Esophagus squamous epithelium (tissue), 5 donors: ENCODE measurements at regions not wholly inside any gene's neighbourhood (a gene's known extent, or its start where the extent isn't known, plus 50 kb on each side); places are given as distances from the start of the nearest gene placed in this dataset.

Experiments used
- DNase-seq: peaks from one replicate; lab custom pipeline; 2025; lab: John Stamatoyannopoulos, UW
- H3K27ac ChIP-seq, 4 donors: fragments of 200-600 bp; sonication (generic); one replicate each; pipeline ENCODE4 v1.5.1; 2016 to 2019; ENCODE audit warnings: mild to moderate bottlenecking in 1 of 4
- H3K27me3 ChIP-seq, 4 donors: fragments of 200-600 bp; sonication (generic); 1 replicate in 3 of 4; 2 replicates in 1 of 4; pipeline versions ENCODE4 v1.5.1 to v1.6.0; 2017 to 2021; ENCODE audit warnings: antibody characterized with exemption in 1 of 4
- H3K36me3 ChIP-seq, 3 donors: fragments of 200-600 bp; sonication (generic); one replicate each; pipeline ENCODE4 v1.5.1; 2016 to 2019
- H3K4me1 ChIP-seq, 3 donors: fragments of 200-600 bp; sonication (generic); one replicate each; pipeline ENCODE4 v1.5.1; 2017 to 2019
- H3K4me3 ChIP-seq, 4 donors: fragments of 200-600 bp; sonication (generic); 1 replicate in 3 of 4; 2 replicates in 1 of 4; pipeline ENCODE4 v1.5.1; 2016 to 2019; ENCODE audit warnings: mild to moderate bottlenecking in 2 of 4, moderate library complexity in 1 of 4
- H3K9me3 ChIP-seq, 3 donors: fragments of 200-600 bp; sonication (generic); one replicate each; pipeline ENCODE4 v1.5.1; 2016 to 2019
- POLR2A ChIP-seq, 4 donors: fragments of 450-650 bp; IDR thresholded peaks; one replicate each; pipeline ENCODE4 v1.6.1; 2017; ENCODE audit warnings: antibody characterized with exemption in 4 of 4, mild to moderate bottlenecking in 4 of 4, moderate library complexity in 3 of 4
- WGBS, 2 donors: methylation state at CpG; one replicate each; pipeline ENCODE4 v1.1.5; 2018; 5-methylcytosine and 5-hydroxymethylcytosine counted together
- intact Hi-C: fragments of 100-400 bp; cut with DNase I; formaldehyde crosslinking; loops from one replicate; pipeline ENCODE4 v1.15.0; 2022
- TF ChIP-seq, protein P1 (sequence below), 6 experiments: fragments of 450-650 bp in 4 of 6; fragments of 200-600 bp in 2 of 6; sonication (generic) in 2 of 6; IDR thresholded peaks; one replicate each; pipeline ENCODE4 v1.5.1; 2016 to 2019; ENCODE audit warnings: antibody characterized with exemption in 6 of 6, mild to moderate bottlenecking in 4 of 6, moderate library complexity in 4 of 6
- donor health status: DM: yes; HTN: yes; CAD: no.

DNA sequence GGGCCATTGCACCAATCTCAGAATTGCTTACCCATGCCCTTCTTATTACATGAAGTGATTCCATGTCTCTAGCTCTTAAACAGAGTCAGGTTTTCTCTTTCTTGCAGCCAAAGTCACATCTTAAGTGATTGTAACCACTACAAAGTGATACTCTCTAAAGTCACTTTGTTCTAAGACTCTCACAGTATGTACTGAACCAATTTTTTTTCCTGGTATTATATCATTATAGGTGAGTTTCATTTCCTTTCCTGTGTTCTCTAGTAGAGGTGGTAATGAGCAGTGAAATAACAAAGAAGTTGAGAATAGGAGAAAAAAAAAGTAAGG is 66.3 kb upstream of the DARS1 start:
- no peaks in the 10 kb centered on the region for H3K36me3 ChIP-seq
- peak overlapping the region in 1 of 4 donors; percentile 55 for H3K27ac ChIP-seq
- H3K9me3 ChIP-seq: no peaks in the 10 kb centered on the region
- H3K4me3 ChIP-seq: no peak overlapping the region
- H3K4me1 ChIP-seq: no peaks in the 10 kb centered on the region
- DNase-seq: no peak
- intact Hi-C loops: no loop called here
- no peaks in the 10 kb centered on the region for H3K27me3 ChIP-seq
- no peak for TF ChIP-seq POLR2A (IDR thresholded peaks at IDR 0.05)
- TF ChIP-seq, protein P1, sequence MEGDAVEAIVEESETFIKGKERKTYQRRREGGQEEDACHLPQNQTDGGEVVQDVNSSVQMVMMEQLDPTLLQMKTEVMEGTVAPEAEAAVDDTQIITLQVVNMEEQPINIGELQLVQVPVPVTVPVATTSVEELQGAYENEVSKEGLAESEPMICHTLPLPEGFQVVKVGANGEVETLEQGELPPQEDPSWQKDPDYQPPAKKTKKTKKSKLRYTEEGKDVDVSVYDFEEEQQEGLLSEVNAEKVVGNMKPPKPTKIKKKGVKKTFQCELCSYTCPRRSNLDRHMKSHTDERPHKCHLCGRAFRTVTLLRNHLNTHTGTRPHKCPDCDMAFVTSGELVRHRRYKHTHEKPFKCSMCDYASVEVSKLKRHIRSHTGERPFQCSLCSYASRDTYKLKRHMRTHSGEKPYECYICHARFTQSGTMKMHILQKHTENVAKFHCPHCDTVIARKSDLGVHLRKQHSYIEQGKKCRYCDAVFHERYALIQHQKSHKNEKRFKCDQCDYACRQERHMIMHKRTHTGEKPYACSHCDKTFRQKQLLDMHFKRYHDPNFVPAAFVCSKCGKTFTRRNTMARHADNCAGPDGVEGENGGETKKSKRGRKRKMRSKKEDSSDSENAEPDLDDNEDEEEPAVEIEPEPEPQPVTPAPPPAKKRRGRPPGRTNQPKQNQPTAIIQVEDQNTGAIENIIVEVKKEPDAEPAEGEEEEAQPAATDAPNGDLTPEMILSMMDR (IDR thresholded peaks at IDR 0.05): no peak

DNA sequence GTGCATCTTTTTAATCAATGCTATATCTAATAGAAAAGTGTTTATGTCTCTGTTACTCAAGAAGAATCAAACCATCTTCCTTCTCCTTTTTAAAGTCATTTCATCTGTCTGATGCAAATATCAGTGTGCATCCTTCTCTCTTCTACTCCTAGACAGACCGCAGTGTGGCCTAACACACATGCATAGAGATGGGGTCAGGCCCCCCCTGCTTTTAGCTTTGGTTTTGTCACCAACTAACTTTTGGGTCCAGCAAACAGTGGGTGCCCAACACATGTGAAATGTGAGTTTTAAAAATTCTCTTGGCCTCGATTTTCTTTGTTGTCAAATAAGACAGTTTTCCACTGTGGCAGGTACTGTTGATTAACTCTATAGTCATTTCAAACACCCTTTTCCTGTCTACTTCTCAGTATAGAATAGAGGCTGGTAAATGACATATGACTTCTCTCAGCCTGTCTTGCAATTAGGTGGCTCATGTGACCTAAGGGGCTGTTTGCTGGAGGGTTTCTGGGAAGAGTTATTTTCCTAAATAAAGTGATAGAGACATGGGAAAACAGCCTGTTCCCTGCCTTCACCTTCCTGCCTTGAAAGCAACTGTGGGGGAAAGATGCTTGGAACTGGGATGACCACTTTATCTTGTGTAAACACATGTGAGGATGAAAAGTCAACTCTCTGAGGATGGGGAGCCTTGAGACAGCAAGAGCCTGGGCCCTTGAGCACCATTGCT is 65.7 kb upstream of the DARS1 start:
- 71 to 78% methylated on average over 2 of the region's 2 CpGs for WGBS, 2 donors
- Histone ChIP-seq H3K9me3 (no peaks in the 10 kb centered on the region), H3K27me3 (no peaks in the 10 kb centered on the region), H3K4me1 (no peaks in the 10 kb centered on the region), H3K27ac (peak overlapping the region in 1 of 4 donors; percentile 55), H3K4me3 (no peak overlapping the region), H3K36me3 (no peaks in the 10 kb centered on the region)
- intact Hi-C loops: no loop called here
- TF ChIP-seq, protein P1 (IDR thresholded peaks at IDR 0.05): no peak
- TF ChIP-seq POLR2A (IDR thresholded peaks at IDR 0.05): no peak
- DNase-seq: no peak

- no peak for DNase-seq
- Histone ChIP-seq H3K27ac (no peak overlapping the region), H3K36me3 (no peaks in the 10 kb centered on the region), H3K4me3 (no peak overlapping the region), H3K27me3 (no peaks in the 10 kb centered on the region), H3K9me3 (no peaks in the 10 kb centered on the region), H3K4me1 (no peaks in the 10 kb centered on the region)
- intact Hi-C loops: no loop called here
- WGBS, 2 donors: 58 to 62% methylated on average over 3 of the region's 3 CpGs
- TF ChIP-seq POLR2A (IDR thresholded peaks at IDR 0.05): no peak
- TF ChIP-seq, protein P1 (IDR thresholded peaks at IDR 0.05): no peak
Observed at GRCh38 chr2:136049991-136050920, 64.8 kb upstream of the DARS1 start.

DNA sequence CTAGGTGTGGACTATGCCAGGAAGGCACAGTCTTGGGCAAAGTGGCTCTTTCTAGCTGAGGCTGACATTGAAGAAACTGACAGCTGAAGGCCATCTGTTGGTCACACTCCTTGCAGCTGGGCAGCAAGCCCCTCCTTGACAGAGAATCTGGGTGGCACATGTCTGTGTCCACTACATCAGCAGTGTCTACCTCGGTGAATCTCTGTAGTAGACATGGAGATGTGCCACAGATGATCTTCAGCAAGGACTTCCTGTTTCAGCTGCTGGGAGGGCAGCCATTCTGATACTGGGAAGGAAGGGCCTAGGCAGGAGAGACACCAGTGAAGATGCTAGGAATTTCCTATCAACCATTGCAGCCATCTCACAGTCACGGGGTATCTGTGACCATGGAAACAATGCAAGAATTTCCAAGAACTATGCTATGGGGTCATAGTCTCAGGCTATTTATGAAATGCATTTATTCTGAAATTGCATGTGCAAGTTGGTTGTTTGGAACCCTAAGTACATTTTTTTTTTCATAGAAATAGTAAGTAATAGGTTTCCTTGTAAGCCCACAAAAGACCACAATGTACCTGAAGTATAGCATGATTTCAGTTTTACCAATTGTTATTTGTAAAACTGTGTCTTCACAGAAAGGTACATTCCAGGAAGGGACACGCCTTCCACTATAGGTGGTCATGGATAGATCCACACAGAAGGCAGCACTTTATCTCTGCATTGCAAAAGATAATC is 63.8 kb upstream of the DARS1 start:
- intact Hi-C loops: no loop called here
- H3K4me3 ChIP-seq: no peak overlapping the region
- 57 to 74% methylated on average over 3 of the region's 3 CpGs for WGBS, 2 donors
- H3K4me1 ChIP-seq: no peaks in the 10 kb centered on the region
- no peaks in the 10 kb centered on the region for H3K36me3 ChIP-seq
- H3K27me3 ChIP-seq: no peaks in the 10 kb centered on the region
- no peak for DNase-seq
- TF ChIP-seq POLR2A (IDR thresholded peaks at IDR 0.05): no peak
- TF ChIP-seq, protein P1 (IDR thresholded peaks at IDR 0.05): no peak
- no peak overlapping the region for H3K27ac ChIP-seq
- no peaks in the 10 kb centered on the region for H3K9me3 ChIP-seq
